ENCODE measurements at regions not wholly inside any gene's neighbourhood (a gene's known extent, or its start where the extent isn't known, plus 50 kb on each side); places are given as distances from the start of the nearest gene placed in this dataset.
A peak's percentile ranks its signal among the peaks of the same experiment; 100 is the strongest.

DNA sequence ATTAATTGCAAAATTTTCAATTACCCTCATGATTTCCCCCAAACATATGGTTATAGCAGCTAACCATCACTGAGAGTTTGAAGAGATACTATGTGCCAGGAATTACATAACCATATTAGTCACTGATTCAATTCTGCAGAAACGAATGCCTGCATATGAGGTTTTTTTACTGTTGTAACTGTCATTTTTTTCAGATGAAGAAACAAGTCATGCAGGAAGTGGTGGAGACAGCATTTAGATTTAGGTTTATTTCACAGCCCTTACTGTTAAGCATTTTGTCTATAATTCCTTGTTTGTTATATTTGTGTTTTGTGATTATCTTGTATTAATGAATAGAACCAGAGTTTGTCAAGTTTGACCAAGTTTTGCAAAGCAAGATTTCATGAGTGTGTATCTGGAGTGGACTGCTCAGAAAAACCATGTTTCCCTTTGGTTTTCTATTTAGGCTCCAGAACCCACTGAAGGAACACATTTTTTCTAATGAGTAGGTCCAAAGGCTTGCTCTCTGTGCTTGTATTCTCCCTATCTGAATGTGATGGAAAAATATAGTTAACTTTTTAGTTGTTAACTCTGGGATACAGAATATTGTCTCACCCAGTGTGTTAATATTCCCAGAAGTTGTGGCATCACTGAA, 308.5 kb upstream of the ADAMTS5 start:
- Mint-ChIP-seq H3K27ac (ENCODE audit: low read depth, unreplicated experiment) (no peak overlapping the region), H3K36me3 (ENCODE audit: insufficient read depth, unreplicated experiment) (no peaks in the 10 kb centered on the region), H3K27me3 (ENCODE audit: insufficient read depth, unreplicated experiment) (no peaks in the 10 kb centered on the region), H3K9me3 (ENCODE audit: unreplicated experiment) (peaks cover 1% of the 10 kb centered on the region), H3K4me3 (ENCODE audit: unreplicated experiment) (no peak overlapping the region), H3K4me1 (ENCODE audit: insufficient read depth, unreplicated experiment) (peaks cover 14% of the 10 kb centered on the region)
- ChIA-PET POLR2A (no interaction called here), CTCF (no interaction called here)
- intact Hi-C loops (cut with micrococcal nuclease), result no loop called here
- peak; percentile 72 for DNase-seq (ENCODE audit: unreplicated experiment)
- TF ChIP-seq, protein P1, sequence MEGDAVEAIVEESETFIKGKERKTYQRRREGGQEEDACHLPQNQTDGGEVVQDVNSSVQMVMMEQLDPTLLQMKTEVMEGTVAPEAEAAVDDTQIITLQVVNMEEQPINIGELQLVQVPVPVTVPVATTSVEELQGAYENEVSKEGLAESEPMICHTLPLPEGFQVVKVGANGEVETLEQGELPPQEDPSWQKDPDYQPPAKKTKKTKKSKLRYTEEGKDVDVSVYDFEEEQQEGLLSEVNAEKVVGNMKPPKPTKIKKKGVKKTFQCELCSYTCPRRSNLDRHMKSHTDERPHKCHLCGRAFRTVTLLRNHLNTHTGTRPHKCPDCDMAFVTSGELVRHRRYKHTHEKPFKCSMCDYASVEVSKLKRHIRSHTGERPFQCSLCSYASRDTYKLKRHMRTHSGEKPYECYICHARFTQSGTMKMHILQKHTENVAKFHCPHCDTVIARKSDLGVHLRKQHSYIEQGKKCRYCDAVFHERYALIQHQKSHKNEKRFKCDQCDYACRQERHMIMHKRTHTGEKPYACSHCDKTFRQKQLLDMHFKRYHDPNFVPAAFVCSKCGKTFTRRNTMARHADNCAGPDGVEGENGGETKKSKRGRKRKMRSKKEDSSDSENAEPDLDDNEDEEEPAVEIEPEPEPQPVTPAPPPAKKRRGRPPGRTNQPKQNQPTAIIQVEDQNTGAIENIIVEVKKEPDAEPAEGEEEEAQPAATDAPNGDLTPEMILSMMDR (IDR thresholded peaks at IDR 0.05; ENCODE audit: unreplicated experiment), result no peak
- BruUV-seq (replicated peaks), result no TSS peak

DNA sequence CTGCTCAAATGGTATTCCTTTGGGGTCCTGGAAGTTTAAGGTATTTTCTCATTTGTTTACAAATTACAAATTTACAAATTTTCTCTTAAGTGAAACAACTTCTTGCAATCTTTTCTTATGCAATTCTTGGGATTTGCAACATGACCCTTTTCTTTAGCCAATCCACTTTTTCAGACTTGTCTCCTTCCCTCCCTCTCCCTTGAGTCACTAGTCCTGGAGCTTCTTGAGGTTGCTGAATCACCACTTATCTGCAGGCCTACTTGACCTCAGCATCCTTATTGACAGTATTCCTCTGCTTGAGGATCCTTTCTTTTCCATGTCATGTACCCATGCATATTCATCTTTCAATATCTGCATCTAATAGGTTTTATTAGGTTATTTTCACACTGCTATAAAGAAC, 302.8 kb upstream of the ADAMTS5 start:
- BruUV-seq (replicated peaks), result no TSS peak

DNA sequence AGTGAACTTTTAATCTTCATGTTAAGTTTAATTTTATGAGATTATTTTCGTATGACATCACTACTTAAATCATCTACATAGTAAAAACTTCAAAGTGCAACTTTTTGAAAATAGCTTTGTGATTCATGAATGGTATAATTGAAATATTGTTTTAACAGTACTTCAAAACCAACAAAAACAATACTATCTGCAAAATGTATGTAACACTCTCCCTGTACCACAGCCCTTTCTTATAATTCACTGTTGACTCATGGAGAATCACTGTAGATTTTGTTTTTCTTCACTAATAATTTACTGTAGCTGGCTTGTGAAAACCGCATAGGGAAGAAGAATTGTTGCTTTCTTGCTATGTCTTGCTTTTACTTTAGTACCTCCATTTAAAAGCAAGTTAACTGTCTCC, 301.4 kb upstream of the ADAMTS5 start:
- POLR2A ChIA-PET, result interaction anchor here (0.6 to 1.2 kb wide), 2 partner anchors 9 to 50 kb away, joined by 3 to 4 read pairs; no protein-coding TSS in a partner anchor
- CTCF ChIA-PET, result interaction anchor here (0.9 kb wide), 1 partner anchor 9 kb away, joined by 3 read pairs; no protein-coding TSS in a partner anchor
- peaks cover 13% of the 10 kb centered on the region for H3K4me1 Mint-ChIP-seq (ENCODE audit: insufficient read depth, unreplicated experiment)
- intact Hi-C loops (cut with micrococcal nuclease), result loop anchor here (2.0 kb wide), 1 partner anchor 49 kb away; no protein-coding TSS in a partner anchor
- BruUV-seq (replicated peaks), result no TSS peak
- H3K9me3 Mint-ChIP-seq (ENCODE audit: unreplicated experiment), result peaks cover 6% of the 10 kb centered on the region
- no peaks in the 10 kb centered on the region for H3K36me3 Mint-ChIP-seq (ENCODE audit: insufficient read depth, unreplicated experiment)
- no peak overlapping the region for H3K4me3 Mint-ChIP-seq (ENCODE audit: unreplicated experiment)
- DNase-seq (ENCODE audit: unreplicated experiment), result peak; percentile 8
- no peaks in the 10 kb centered on the region for H3K27me3 Mint-ChIP-seq (ENCODE audit: insufficient read depth, unreplicated experiment)
- TF ChIP-seq, protein P1 (IDR thresholded peaks at IDR 0.05; ENCODE audit: unreplicated experiment), result no peak
- peak overlapping the region; percentile 20 for H3K27ac Mint-ChIP-seq (ENCODE audit: low read depth, unreplicated experiment)

More for the DNA sequence above, 302.8 kb upstream of the ADAMTS5 start:
- peak; percentile 83 for DNase-seq (ENCODE audit: unreplicated experiment)
- POLR2A ChIA-PET, result interaction anchor here (0.5 to 0.7 kb wide), 4 partner anchors 9 to 107 kb away, joined by 3 to 4 read pairs (median 3); no protein-coding TSS in a partner anchor
- peaks cover 13% of the 10 kb centered on the region for H3K4me1 Mint-ChIP-seq (ENCODE audit: insufficient read depth, unreplicated experiment)
- TF ChIP-seq, protein P1 (IDR thresholded peaks at IDR 0.05; ENCODE audit: unreplicated experiment), result no peak
- intact Hi-C loops (cut with micrococcal nuclease), result loop anchor here (2.0 kb wide), 1 partner anchor 51 kb away; no protein-coding TSS in a partner anchor
- no peak overlapping the region for H3K4me3 Mint-ChIP-seq (ENCODE audit: unreplicated experiment)
- no peaks in the 10 kb centered on the region for H3K36me3 Mint-ChIP-seq (ENCODE audit: insufficient read depth, unreplicated experiment)
- no peaks in the 10 kb centered on the region for H3K27me3 Mint-ChIP-seq (ENCODE audit: insufficient read depth, unreplicated experiment)
- CTCF ChIA-PET, result interaction anchor here (0.7 kb wide), 1 partner anchor 11 kb away, joined by 4 read pairs; no protein-coding TSS in a partner anchor
- H3K27ac Mint-ChIP-seq (ENCODE audit: low read depth, unreplicated experiment), result peak overlapping the region; percentile 50
- peaks cover 6% of the 10 kb centered on the region for H3K9me3 Mint-ChIP-seq (ENCODE audit: unreplicated experiment)

DNA sequence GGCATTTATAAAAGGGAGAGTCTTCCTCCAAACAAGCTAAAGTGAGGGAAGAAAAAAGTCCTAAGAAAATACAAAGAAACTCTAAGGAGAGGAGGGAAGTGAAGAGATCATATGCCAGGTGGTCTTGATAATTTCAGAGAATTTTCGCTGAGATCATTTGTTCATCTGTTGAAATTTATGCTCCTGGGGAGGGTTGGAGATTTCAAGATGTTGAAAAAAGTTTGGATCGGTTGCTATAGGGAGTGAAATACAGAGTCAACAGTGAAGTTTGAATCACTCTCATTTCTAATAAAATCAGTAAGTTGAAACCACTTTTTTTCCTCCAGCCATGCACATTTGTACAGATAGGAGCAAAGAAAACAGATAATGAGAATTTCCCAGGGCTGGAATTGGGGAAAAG, 299.1 kb upstream of the ADAMTS5 start:
- intact Hi-C loops (cut with micrococcal nuclease), result no loop called here
- ChIA-PET CTCF (no interaction called here), POLR2A (no interaction called here)
- H3K9me3 Mint-ChIP-seq (ENCODE audit: unreplicated experiment), result peaks cover 6% of the 10 kb centered on the region
- no peaks in the 10 kb centered on the region for H3K27me3 Mint-ChIP-seq (ENCODE audit: insufficient read depth, unreplicated experiment)
- H3K4me1 Mint-ChIP-seq (ENCODE audit: insufficient read depth, unreplicated experiment), result peaks cover 13% of the 10 kb centered on the region
- TF ChIP-seq, protein P1 (IDR thresholded peaks at IDR 0.05; ENCODE audit: unreplicated experiment), result no peak
- no peak overlapping the region for H3K27ac Mint-ChIP-seq (ENCODE audit: low read depth, unreplicated experiment)
- no TSS peak for BruUV-seq (replicated peaks)
- no peak overlapping the region for H3K4me3 Mint-ChIP-seq (ENCODE audit: unreplicated experiment)
- no peak for DNase-seq (ENCODE audit: unreplicated experiment)
- H3K36me3 Mint-ChIP-seq (ENCODE audit: insufficient read depth, unreplicated experiment), result no peaks in the 10 kb centered on the region

Data from MCF 10A (cell line).